GM19467 (cell line): ENCODE measurements at regions not wholly inside any gene's neighbourhood (a gene's known extent, or its start where the extent isn't known, plus 50 kb on each side); places are given as distances from the start of the nearest gene placed in this dataset.

Experiments used
- ATAC-seq: cut with Tn5 transposase; IDR thresholded peaks from one replicate; pipeline ENCODE4 v1.9.1; 2021; ENCODE audit warnings: mild to moderate bottlenecking, moderate library complexity; ENCODE audit not compliant: unreplicated experiment

DNA sequence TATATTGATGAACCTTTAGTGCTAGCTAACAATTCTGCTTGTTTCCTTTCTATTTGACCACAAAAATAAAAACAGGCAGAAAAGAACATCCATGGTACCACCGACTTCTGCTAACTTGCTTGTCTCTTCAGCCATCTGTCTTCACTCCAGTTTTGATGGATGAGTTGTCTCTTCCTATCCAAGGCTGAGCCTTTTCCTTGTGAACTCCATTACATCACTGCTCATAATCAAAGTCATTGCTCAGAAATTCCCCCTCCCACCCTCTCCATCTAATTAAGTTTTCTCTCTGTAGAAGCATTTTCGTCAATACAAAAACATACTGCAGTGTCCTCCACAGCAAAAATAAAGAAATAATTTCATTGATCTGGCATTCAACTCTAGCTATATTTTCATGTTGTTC, 184.4 kb downstream of the SPCS3 start:
- no peak for ATAC-seq

DNA sequence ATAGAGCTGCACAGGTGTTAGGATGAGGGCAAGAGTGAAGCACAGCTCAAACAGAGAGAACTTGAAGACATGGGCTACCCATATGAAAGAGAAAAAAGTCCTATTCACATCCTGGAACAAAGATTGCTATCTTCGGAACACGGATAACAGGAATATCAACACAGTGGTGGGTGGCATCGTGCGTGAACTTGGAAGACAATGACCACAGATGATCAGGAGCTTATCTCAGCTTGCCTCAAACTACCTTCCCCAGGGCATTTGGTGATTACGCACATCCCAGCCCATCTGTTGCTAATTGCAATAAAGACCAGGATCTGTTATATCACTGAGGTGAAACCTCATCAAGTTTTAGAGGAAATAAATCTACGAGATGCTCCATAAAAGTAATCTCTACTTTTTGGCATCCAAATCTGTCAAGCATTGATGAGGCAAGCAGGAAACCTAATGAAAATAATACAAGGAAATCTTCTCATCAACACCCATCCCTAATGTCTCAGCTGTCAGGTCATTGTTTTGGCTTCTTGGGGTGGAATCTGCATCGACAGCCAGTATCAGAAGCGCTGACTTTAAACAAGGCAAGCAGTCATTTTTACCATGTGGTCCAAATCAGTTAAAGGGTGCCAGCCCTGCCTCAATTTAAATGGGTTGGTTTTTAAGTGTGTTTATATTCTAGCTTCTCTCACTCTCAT, 188.2 kb downstream of the SPCS3 start:
- ATAC-seq: no peak

DNA sequence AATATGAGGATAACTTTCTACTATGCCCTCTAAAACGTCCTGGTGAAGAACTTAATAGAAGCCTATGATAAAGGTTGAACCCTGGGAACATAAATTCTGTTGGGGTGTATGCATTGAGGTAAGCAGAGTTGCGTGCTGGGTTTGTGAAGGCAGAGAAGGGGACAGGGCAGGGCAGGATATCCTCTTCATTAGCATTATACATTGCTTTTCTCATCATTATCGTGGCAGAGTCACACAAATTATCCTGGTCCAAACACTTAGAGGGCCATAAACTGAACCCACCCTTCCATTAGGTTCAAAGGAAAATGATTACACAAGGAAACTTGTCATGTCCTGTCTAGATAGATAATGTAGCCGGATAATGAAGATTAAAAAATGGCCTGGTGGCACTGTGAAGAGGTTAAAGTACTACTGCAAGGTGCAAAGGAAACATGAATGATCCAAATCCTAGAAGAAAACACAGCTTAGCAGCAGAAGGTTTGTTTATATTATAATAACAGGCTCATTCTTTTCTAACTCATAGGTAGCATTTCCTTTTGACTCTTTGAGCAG, 189.1 kb downstream of the SPCS3 start:
- ATAC-seq: no peak

DNA sequence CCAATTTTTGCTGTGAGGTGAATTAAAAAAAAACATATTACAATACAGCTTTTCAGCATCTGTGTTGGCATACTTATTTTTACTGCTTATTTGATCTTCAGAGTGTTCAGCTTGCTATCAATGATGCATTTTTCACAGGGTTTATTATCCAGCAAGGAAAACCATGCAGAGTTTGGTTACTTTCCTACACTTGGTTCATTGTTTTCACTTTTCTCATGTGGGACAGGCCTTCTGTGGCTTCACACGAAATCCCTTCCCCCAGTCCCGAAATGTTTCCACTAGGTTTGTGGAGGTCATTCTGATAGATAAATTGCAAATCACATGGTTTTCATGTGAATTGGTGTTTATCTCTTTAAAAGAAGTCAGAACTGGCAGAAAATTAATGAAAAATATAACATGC, 205.8 kb downstream of the SPCS3 start:
- ATAC-seq: no peak

DNA sequence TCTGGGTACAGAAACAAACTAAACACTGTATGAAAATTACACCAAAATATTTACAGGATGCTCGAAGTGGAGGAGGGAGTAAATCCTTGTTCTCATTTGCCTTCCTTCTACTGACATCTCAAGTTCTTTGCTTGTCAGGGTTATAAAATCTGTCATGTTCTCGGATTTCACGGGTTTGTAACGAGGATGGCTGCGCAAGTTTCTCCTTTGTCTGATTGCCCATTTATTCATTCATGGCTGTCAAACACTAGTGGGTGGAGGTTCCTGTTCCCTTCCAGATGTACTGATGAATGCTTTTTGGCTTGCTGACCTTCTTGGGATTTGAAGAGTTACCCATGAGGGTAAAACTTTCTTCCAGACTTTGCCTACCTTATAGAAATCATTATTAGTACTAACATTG, 206.9 kb downstream of the SPCS3 start:
- ATAC-seq: no peak

DNA sequence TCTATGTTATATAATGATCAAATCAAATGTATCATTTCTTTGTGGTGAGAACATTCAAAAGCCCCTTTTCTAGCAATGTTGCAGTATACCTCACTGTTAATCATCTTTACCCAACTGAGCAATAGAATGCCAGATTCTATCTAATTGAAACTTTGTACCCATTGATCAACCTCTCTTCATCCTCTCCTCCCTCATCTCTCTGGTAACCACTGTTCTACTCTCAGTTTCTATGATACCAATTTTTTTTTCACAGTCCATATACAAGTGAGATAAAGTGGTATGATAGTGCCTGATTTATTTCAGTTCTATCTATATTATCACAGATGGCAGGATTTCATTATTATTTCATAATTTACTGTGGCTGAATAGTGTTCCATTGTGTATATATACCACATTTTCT, 209.8 kb downstream of the SPCS3 start:
- ATAC-seq: no peak

DNA sequence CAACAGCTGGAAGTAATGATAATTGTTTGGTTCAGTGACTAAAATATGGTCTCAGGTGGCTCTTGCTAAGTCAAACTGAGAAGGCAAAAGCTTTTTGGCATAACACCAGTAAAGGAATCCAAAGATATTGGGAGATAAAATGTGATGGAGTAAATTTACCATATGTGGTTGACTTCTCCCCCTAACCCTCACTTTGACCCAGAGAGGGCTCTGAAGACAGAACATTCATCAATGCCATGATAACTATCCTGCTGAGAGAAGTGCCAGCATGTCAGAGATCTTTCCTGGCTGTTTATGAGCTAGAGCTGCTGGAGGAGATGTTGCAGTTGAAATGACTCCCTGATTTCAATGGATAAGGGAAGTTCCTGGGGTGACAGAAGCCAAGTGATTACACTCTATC, 213.4 kb downstream of the SPCS3 start:
- no peak for ATAC-seq

DNA sequence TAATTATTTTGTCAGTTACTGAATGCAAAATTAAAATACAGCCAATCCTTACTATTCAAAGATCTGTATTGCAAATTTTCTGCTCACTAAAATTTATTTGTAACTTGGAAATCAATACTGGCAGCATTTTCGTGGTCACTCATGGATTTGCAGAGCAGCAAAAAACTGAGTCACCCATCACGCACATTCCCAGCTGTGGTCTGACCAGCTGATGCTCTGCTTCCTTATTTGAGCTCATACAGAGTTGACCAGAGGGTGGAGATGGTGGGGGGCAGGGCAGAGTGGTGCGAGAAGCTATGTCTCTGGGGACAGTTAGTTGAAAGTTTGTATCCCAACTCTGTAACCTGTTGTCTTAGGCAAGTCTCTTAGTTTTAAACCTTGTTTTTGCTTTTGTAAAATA, 214.8 kb downstream of the SPCS3 start:
- ATAC-seq: no peak

DNA sequence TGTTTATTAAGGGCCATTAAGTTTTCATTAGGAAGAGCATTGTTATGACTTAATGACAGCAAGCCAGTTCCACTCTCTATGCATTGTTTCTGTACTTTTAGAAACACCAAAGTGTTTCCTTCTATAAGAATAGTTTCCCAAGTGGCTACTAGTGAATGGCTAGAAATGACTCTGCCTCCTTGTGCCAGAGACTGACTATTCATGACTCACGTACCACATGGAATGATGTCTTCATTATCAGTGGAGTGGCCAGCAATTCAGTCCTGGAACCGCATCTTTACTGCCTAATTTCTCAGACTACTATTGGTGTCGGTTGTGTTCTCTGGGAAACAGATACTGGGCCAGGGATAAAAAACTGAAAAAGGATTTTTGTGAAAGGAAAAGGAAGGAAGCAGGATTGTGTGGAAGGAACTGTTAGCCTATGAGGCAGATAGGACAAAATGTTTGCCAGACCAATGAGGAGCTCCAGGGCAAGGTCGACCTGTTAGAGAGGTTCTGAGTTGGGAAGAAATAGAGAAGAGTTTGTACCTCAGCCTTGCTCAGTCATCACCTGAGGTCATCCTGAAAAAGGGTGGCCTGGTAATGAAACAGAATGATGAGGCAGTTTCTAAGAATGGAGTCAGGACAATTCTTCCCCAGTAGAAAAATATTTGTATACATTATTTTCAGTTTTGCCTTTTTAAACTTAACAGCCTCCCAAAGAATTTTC, 218.6 kb downstream of the SPCS3 start:
- ATAC-seq: no peak

DNA sequence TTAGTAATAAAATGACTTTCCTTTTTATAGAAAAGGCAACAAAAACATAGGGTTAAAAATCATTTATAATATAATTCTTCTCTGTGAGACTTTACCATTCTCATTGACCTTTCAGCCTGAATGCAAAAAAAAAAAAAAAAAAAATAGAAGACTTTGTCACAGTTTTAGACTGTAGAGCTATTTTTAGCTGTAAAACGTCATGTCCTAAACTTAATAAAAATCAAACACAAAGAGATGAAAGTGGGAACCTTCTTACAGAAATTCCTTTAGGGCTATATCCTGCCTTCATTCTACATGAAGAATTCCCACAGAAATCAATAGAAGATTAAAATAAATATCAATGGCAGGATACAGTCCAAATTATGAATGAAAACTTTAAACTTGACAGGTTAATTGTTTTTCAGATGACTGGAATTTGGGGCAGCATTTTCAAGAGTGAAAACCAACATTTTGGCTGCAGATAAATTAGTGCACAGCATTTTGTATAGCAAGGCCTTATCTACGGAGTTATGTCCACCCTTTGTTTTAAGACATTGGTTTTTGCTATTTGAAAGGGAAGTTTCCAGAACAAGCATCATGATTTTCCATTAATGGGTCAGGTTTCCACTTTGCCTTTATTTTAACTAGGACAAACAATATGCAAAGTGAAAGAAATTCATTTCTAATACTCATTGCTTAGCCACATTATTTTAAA, 219.5 kb downstream of the SPCS3 start:
- ATAC-seq: no peak

DNA sequence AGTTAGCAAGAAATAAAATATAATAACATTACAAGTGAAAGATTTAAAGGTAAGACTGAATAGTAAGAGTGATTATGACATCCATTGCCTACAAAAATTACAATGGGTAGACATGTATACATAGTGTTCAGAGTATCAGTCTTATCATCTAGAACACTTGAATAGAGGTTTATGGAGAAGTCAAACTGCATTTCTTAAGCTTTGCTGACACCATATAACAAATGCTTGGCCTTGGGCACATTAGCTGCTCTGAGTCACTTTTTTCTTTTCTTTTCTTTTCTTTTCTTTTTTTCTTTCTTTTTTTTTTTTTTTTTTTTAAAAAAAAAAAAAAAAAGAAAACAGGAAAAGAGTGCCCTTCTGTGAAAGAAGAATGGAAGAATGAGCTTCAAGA, 220.0 kb downstream of the SPCS3 start:
- ATAC-seq: no peak

DNA sequence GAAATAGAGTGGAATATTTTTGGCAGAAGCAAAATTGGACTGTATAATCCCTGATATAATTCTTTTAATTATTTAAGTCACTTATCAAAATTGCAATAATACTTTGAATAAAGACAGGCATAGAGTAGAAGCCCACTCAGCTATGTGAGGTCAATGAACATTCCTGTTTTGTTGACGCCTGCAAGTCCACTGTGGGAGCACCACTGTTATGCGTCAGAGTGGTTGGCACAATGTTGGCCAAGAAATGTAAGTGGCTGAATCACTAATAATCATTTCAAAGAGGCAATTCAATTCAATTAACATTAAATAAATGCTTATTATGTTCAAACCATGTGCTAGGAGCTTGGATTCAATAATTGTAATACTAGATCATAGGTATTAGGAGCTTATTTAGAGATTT, 221.0 kb downstream of the SPCS3 start:
- ATAC-seq: no peak

DNA sequence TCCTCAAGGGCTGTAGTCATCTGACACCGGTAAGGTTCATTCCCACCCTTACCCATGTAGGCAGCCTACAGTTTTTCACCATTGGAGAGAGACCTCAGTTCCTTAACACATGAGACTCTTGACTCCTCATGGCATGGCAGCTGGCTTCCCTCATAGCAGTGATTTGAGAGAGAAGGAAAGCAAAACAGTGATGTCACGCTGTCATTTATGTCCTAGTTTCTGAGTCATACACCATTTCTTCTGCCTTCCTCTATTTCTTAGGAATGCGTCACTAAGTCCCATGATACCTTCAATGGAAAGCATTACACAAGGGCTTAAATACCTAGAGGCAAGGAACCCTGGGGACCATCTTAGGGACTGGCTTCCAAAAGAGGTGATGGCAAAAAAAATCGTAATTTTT, 226.1 kb downstream of the SPCS3 start:
- ATAC-seq: no peak

DNA sequence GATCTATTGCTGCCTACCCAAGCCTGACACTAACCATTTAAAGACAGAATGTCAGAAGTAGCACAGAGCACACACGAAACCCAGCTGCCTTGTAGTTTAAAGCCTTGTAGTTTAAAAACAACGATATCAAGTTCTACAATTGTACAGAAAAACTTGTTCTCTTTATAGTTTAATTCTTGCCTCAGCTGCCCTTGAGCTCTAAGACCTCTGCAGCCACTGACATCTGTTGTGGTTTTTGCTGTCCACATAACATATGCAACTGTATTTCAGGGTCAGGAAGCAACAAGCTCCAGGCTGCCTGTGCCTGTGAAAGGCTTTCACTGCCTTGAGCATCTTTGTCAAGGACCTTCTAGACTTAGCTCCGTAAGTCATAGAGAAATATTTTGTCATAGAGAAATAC, 227.2 kb downstream of the SPCS3 start:
- no peak for ATAC-seq

DNA sequence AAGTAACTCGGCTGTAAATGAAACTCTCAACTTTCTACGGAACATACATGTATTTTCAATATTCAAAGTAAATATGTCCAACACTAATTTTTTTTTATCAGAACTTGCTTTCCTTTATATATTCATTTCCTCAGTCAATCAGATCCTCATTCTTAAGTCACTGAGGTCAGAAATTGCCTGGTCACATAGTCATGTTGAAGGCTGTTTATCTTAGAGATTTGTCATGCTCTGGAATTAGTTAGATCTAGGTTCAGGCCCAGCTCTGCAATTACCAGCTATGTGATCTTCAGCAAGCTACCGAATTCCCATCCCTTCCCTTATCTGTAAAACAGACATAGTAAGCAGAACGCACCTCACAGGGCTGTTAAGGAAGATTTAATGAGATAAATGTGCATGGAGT, 228.8 kb downstream of the SPCS3 start:
- no peak for ATAC-seq

DNA sequence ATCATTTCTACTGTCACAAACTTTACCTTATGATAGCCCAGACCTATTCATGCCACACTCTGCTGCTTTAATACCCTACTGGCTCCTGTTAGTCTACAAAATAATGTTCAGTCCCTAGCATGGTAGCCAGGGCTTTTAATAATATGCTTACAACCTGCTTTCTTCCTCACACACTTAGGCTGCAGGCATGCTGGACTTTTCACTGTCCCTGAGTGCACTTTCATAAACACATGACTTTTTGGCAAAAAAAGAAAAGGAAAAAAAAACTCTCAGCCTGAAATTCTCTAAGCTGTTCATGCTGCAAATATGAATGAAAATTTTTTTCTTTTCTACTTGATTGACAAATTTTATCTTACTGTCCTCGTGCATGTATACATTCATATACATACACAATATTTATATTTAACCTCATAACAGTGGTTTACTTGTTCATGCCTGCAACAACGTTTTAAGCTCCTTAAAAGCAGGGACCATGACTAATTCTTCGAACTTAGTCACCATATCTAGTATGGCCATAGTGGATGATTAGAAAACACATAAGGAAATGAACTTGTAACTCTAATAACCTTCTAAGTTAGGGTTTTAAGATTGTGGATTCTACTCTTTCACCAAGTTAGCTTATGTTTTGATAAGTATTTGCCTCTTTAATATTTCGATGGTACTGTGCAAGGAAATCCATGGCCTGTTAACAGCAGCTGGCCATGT, 229.5 kb downstream of the SPCS3 start:
- ATAC-seq: no peak

DNA sequence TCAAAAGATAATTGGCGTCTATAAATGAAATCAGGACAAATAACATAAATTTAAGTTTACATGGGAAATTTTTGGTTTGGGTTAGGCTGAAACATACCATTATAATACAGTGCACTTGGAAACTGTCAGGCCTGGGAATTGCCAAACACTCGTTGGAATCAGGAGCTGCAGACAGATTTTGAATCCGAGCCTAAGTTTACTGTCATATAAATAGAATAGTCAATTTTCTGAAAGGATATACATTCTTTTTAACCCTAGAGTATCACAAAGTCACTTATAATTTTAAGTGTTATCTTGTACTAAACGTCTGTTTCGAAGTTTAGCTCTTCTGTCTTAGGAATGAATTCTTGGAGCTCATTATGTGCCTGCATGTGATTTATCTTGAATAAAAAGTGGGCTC, 234.1 kb downstream of the VEGFC start:
- no peak for ATAC-seq

DNA sequence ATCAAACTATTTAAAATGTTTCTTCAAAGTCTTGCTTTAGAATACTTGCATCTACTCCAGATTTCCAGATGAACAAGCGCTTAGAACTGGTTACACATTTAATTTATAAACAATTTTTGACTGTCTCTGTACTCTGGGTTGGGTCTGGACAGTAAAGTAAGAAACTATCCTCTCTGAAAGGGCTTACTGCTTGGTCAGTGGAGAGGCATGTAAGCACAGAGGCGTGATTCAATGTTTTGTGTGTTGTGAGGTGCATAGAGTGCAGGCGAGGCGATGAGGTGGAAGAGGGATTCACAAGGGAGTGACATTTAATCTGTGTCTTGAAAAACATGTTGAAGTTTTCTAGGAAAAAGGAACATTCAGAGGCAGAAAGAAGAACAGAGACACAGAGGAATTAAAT, 231.4 kb downstream of the VEGFC start:
- no peak for ATAC-seq

DNA sequence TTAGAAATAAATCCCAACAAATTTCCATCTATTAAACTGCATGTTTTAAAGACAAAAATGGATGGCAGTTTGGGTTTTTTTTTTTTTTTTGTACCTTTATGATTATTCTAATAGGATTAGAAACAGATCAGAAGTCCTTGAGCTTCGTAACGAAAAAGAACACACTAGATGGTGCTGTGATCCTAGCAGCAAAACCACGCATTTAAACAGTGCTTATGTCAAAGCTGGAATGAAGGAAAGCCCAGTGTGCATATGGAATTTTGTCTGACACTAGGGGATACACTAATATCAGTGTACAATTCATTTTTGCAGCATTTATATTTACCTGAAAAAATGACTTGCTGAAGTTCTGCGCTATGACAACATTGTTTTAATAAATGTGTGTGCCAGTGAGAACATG, 229.1 kb downstream of the VEGFC start:
- ATAC-seq: no peak

DNA sequence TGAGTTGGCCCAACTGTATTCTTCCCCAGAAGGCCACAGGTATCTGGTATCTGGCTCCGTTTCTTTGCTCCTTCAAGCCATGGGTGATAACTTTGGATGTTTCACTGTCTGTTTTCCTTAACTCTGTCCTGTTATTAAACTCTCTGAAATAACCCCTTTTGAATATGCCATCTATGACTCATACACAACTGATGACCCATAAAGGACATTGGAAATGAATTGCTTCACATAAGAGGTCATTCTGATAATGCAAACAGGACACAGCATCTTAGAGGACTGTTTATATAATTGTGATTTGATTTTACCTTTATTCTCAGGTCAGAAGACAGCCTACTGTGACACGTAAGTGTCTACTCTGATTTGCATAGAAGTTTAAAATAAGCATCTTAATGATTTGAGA, 227.7 kb downstream of the VEGFC start:
- no peak for ATAC-seq

DNA sequence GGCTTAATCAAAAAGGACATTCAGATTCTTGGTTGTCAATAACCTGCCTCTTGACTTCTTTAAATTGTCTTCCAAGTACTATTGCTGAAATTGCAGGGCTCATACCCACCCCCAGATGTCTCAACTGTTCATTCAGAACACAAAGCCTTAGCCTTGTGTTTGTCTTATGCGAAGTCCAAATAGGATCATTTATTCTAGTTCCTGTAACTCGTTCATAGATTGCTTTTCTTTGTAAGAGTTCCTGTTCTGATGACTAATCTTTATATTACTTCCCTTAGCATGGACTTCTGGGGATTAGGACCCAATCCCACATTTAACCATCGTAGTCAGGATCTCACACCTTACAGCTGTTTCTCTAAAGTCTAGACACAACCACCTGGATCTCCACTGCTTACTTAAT, 226.0 kb downstream of the VEGFC start:
- ATAC-seq: no peak
